ENCODE measurements at regions not wholly inside any gene's neighbourhood (a gene's known extent, or its start where the extent isn't known, plus 50 kb on each side); places are given as distances from the start of the nearest gene placed in this dataset.
A peak's percentile ranks its signal among the peaks of the same experiment; 100 is the strongest.

DNA sequence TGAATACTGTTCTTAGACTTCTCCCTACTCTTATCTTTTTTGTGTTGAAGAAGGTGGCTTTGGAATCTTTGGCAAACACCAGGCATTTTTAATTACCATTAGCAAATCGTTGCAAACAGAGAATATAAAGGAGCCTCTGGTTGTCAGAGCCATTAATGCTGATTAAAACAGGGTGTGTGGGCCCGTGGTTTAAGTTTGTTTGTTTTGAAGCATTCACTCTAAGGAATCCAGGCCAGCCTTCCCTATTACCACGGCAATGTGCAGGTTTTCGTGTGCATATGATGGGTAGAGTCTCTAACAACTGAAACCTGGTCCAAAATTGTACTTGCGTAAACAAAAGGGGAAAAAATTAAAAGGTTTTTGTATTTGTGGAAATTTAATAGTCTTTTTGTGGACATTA lies 141.2 kb upstream of the GMNC start:
- Histone ChIP-seq H3K4me1 (ENCODE audit: low read depth, poor library complexity, severe bottlenecking) (peaks cover 3% of the 10 kb centered on the region), H3K27ac (no peak overlapping the region), H3K79me2 (ENCODE audit: insufficient read depth, low read depth) (no peaks in the 10 kb centered on the region), H3K27me3 (ENCODE audit: insufficient read depth, low read depth) (no peaks in the 10 kb centered on the region), H3K36me3 (ENCODE audit: insufficient read depth) (no peaks in the 10 kb centered on the region), H2AFZ (ENCODE audit: low read depth) (no peak overlapping the region), H3K4me3 (IDR thresholded peaks at IDR 0.05; ENCODE audit: insufficient read depth, low read depth, low read length) (no peak overlapping the region), H3K9ac (no peak overlapping the region), H4K20me1 (ENCODE audit: insufficient read depth) (no peaks in the 10 kb centered on the region), H3K4me2 (no peak overlapping the region)
- TF ChIP-seq, protein P1, sequence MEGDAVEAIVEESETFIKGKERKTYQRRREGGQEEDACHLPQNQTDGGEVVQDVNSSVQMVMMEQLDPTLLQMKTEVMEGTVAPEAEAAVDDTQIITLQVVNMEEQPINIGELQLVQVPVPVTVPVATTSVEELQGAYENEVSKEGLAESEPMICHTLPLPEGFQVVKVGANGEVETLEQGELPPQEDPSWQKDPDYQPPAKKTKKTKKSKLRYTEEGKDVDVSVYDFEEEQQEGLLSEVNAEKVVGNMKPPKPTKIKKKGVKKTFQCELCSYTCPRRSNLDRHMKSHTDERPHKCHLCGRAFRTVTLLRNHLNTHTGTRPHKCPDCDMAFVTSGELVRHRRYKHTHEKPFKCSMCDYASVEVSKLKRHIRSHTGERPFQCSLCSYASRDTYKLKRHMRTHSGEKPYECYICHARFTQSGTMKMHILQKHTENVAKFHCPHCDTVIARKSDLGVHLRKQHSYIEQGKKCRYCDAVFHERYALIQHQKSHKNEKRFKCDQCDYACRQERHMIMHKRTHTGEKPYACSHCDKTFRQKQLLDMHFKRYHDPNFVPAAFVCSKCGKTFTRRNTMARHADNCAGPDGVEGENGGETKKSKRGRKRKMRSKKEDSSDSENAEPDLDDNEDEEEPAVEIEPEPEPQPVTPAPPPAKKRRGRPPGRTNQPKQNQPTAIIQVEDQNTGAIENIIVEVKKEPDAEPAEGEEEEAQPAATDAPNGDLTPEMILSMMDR (conservative IDR thresholded peaks at IDR 0.05; ENCODE audit: low read depth, low read length): no peak

DNA sequence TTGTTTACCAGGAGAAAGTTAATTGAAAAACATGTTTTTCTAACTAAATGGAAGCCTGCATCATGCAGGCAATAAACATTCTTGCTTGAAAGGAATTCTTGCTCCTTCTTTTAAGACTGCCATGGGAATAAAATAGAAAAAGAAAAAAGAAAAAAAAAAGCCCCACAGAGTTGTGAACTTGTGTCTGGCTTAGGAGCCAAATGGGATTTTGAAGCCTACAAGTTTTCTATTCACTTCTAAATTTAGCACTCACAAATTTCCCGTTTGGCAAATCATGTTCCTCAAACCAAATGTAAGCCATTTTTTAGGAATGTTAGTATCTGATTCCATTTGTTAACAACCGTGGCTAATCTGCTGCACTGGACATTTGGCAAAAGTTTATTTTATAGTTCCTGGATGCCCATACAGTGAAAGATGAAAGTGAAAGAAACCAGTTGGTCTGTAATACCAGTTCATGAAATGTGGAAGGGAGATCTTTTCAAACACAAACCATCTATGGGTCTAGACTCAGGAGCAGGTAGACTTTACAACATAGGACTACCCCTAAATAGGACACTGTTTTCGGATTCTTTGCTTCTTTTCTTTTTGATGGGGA lies 133.8 kb upstream of the GMNC start:
- Histone ChIP-seq H3K4me1 (ENCODE audit: low read depth, poor library complexity, severe bottlenecking) (no peaks in the 10 kb centered on the region), H3K9ac (no peak overlapping the region), H2AFZ (ENCODE audit: low read depth) (peak overlapping the region; percentile 24; the same call in 1 of the 2 replicates), H3K27ac (no peak overlapping the region), H4K20me1 (ENCODE audit: insufficient read depth) (no peaks in the 10 kb centered on the region), H3K79me2 (ENCODE audit: insufficient read depth, low read depth) (no peaks in the 10 kb centered on the region), H3K4me2 (peak overlapping the region; percentile 44), H3K27me3 (ENCODE audit: insufficient read depth, low read depth) (no peaks in the 10 kb centered on the region), H3K36me3 (ENCODE audit: insufficient read depth) (no peaks in the 10 kb centered on the region), H3K4me3 (IDR thresholded peaks at IDR 0.05; ENCODE audit: insufficient read depth, low read depth, low read length) (no peak overlapping the region)
- TF ChIP-seq, protein P1 (conservative IDR thresholded peaks at IDR 0.05; ENCODE audit: low read depth, low read length): no peak

DNA sequence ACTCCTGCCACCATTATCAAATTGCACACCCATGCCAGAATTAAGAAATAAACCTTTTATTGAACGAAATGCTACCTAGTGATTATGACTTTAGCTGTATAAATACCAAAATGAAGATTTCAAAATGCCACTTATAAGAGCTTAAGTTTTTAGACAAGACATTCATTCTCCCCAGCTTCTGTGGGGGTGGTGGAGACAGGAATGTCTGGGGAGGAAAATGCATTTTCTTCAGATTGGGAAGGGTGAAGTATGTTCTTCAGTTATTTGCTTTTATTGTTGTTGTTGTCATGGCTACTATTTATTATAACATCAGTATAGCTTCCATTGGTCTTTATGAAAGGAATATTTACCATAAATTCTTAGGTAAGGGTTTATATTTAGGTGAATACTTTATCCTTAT lies 132.7 kb upstream of the GMNC start:
- TF ChIP-seq, protein P1 (conservative IDR thresholded peaks at IDR 0.05; ENCODE audit: low read depth, low read length): no peak
- H3K4me1 ChIP-seq (ENCODE audit: low read depth, poor library complexity, severe bottlenecking): no peaks in the 10 kb centered on the region
- no peaks in the 10 kb centered on the region for H3K79me2 ChIP-seq (ENCODE audit: insufficient read depth, low read depth)
- H3K27me3 ChIP-seq (ENCODE audit: insufficient read depth, low read depth): no peaks in the 10 kb centered on the region
- no peaks in the 10 kb centered on the region for H3K36me3 ChIP-seq (ENCODE audit: insufficient read depth)
- H3K9ac ChIP-seq: no peak overlapping the region
- H3K27ac ChIP-seq: no peak overlapping the region
- no peak overlapping the region for H3K4me2 ChIP-seq
- H4K20me1 ChIP-seq (ENCODE audit: insufficient read depth): no peaks in the 10 kb centered on the region
- no peak overlapping the region for H3K4me3 ChIP-seq (IDR thresholded peaks at IDR 0.05; ENCODE audit: insufficient read depth, low read depth, low read length)
- no peak overlapping the region for H2AFZ ChIP-seq (ENCODE audit: low read depth)

DNA sequence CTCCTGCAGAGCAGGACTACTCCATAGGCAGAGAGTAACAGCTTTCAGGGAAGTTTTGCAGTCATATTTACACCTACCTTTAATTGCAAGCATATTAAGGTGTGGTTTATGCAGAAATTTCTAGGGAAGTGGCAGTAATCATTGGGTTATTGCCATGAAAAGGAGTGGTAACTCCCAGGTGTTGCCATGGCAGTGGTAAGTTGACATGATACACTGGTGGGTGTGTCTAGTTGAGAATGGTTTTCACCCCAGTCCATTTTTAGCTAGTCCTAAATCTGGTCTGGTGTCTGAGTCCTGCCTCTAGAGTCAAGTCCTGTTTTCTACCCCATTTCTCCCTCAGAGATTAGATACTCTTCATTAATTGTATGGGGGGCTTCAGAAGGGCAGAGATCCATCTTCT lies 128.4 kb upstream of the GMNC start:
- TF ChIP-seq, protein P1 (conservative IDR thresholded peaks at IDR 0.05; ENCODE audit: low read depth, low read length): no peak
- Histone ChIP-seq H3K36me3 (ENCODE audit: insufficient read depth) (no peaks in the 10 kb centered on the region), H3K4me2 (no peak overlapping the region), H3K79me2 (ENCODE audit: insufficient read depth, low read depth) (no peaks in the 10 kb centered on the region), H3K9ac (no peak overlapping the region), H3K4me1 (ENCODE audit: low read depth, poor library complexity, severe bottlenecking) (no peaks in the 10 kb centered on the region), H3K4me3 (IDR thresholded peaks at IDR 0.05; ENCODE audit: insufficient read depth, low read depth, low read length) (no peak overlapping the region), H2AFZ (ENCODE audit: low read depth) (no peak overlapping the region), H4K20me1 (ENCODE audit: insufficient read depth) (no peaks in the 10 kb centered on the region), H3K27me3 (ENCODE audit: insufficient read depth, low read depth) (no peaks in the 10 kb centered on the region), H3K27ac (no peak overlapping the region)
